WTC11 (cell line): ENCODE measurements at regions not wholly inside any gene's neighbourhood (a gene's known extent, or its start where the extent isn't known, plus 50 kb on each side); places are given as distances from the start of the nearest gene placed in this dataset.

Experiments
- ATAC-seq: fragments of 200-7000 bp; cut with Tn5 transposase; 2 replicates; pipeline ENCODE4 v1.10.0; 2021; ENCODE audit warnings: mild to moderate bottlenecking, moderate library complexity
- CTCF ChIA-PET: fragments of 300-600 bp; sonication (Branson Sonifier 250); formaldehyde crosslinking; loops from one replicate; lab custom pipeline; 2021; ENCODE audit warnings: antibody characterized with exemption; lab: Charles Lee
- POLR2A ChIA-PET: fragments of 350-600 bp; sonication (Branson Sonifier 250); formaldehyde crosslinking; loops from one replicate; lab custom pipeline; 2021; ENCODE audit warnings: antibody characterized with exemption; lab: Charles Lee
- DNase-seq: peaks from one replicate; pipeline ENCODE4 v3.0.0; 2021; ENCODE audit warnings: low spot score
- H3K27ac Mint-ChIP-seq: 2 replicates; pipeline ENCODE4 v1.8.0; 2021; ENCODE audit warnings: mixed read lengths
- H3K27me3 Mint-ChIP-seq: 2 replicates; pipeline ENCODE4 v1.8.0; 2021; ENCODE audit warnings: low read depth, mild to moderate bottlenecking, moderate library complexity, mixed read lengths
- H3K36me3 Mint-ChIP-seq: 2 replicates; pipeline ENCODE4 v1.8.0; 2021; ENCODE audit warnings: mixed read lengths
- H3K4me1 Mint-ChIP-seq: 2 replicates; pipeline ENCODE4 v1.8.0; 2022; ENCODE audit warnings: mixed read lengths
- H3K4me3 Mint-ChIP-seq: 2 replicates; pipeline ENCODE4 v1.8.0; 2021; ENCODE audit warnings: mild to moderate bottlenecking, moderate library complexity, mixed read lengths
- H3K9me3 Mint-ChIP-seq: 2 replicates; pipeline ENCODE4 v1.8.0; 2021; ENCODE audit warnings: mixed read lengths
- AFF4 ChIP-seq: sonication (generic); formaldehyde crosslinking; IDR thresholded peaks from 2 replicates; pipeline ENCODE4 v1.8.1; 2023; ENCODE audit warnings: mild to moderate bottlenecking, missing genetic modification reagents, borderline replicate concordance
- ATF3 ChIP-seq: sonication (generic); formaldehyde crosslinking; conservative IDR thresholded peaks from 2 replicates; pipeline ENCODE4 v1.8.1; 2022; ENCODE audit warnings: mild to moderate bottlenecking, missing genetic modification reagents
- CTCF ChIP-seq: fragments of 200-600 bp; IDR thresholded peaks from 2 replicates; pipeline ENCODE4 v1.8.0; 2022; ENCODE audit warnings: antibody characterized with exemption
- E2F4 ChIP-seq: sonication (generic); formaldehyde crosslinking; IDR thresholded peaks from 2 replicates; pipeline ENCODE4 v1.8.1; 2022; ENCODE audit warnings: low read depth, mild to moderate bottlenecking, moderate library complexity, missing genetic modification reagents, borderline replicate concordance
- FOXJ3 ChIP-seq: sonication (generic); formaldehyde crosslinking; IDR thresholded peaks from 2 replicates; pipeline ENCODE4 v1.9.0; 2021; ENCODE audit warnings: missing genetic modification reagents, mild to moderate bottlenecking, borderline replicate concordance
- FOXK1 ChIP-seq: sonication (generic); formaldehyde crosslinking; IDR thresholded peaks from 2 replicates; pipeline ENCODE4 v1.8.0; 2022; ENCODE audit warnings: mild to moderate bottlenecking, moderate library complexity, missing genetic modification reagents
- FOXP1 ChIP-seq: sonication (generic); formaldehyde crosslinking; IDR thresholded peaks from 2 replicates; pipeline ENCODE4 v1.8.0; 2022; ENCODE audit warnings: missing genetic modification reagents, mild to moderate bottlenecking, moderate library complexity, borderline replicate concordance
- GRHL2 ChIP-seq: fragments of 250-450 bp; sonication (Bioruptor Pico); IDR thresholded peaks from 2 replicates; pipeline ENCODE4 v1.8.0; 2022; ENCODE audit warnings: mild to moderate bottlenecking, moderate library complexity; ENCODE audit not compliant: insufficient replicate concordance, severe bottlenecking
- JAZF1 ChIP-seq: fragments of 250-450 bp; sonication (Bioruptor Pico); IDR thresholded peaks from 2 replicates; pipeline ENCODE4 v1.9.0; 2021; ENCODE audit warnings: moderate library complexity, mild to moderate bottlenecking, inconsistent platforms
- JUN ChIP-seq: sonication (generic); formaldehyde crosslinking; IDR thresholded peaks from 2 replicates; pipeline ENCODE4 v1.8.0; 2023; ENCODE audit warnings: mild to moderate bottlenecking, missing genetic modification reagents
- MAX ChIP-seq: sonication (generic); formaldehyde crosslinking; IDR thresholded peaks from 2 replicates; pipeline ENCODE4 v1.8.0; 2022; ENCODE audit warnings: mild to moderate bottlenecking, missing genetic modification reagents
- NR3C1 ChIP-seq: sonication (generic); formaldehyde crosslinking; conservative IDR thresholded peaks from 2 replicates; pipeline ENCODE4 v1.8.1; 2023; ENCODE audit warnings: low read depth, mild to moderate bottlenecking, missing genetic modification reagents
- OVOL2 ChIP-seq: fragments of 250-450 bp; sonication (Bioruptor Pico); IDR thresholded peaks from 2 replicates; pipeline ENCODE4 v1.9.0; 2021; ENCODE audit warnings: mild to moderate bottlenecking, borderline replicate concordance
- PRRX2 ChIP-seq: fragments of 250-450 bp; sonication (Bioruptor Pico); IDR thresholded peaks from 2 replicates; pipeline ENCODE4 v1.8.0; 2021; ENCODE audit warnings: mild to moderate bottlenecking
- SMAD3 ChIP-seq: sonication (generic); formaldehyde crosslinking; IDR thresholded peaks from 2 replicates; pipeline ENCODE4 v1.8.0; 2022; ENCODE audit warnings: missing genetic modification reagents, mild to moderate bottlenecking, borderline replicate concordance
- STAT6 ChIP-seq: sonication (generic); formaldehyde crosslinking; conservative IDR thresholded peaks from 2 replicates; pipeline ENCODE4 v1.8.1; 2023; ENCODE audit warnings: mild to moderate bottlenecking, low read depth, missing genetic modification reagents, moderate library complexity
- TP53 ChIP-seq: sonication (generic); formaldehyde crosslinking; IDR thresholded peaks from 2 replicates; pipeline ENCODE4 v1.8.1; 2023; ENCODE audit warnings: mild to moderate bottlenecking, missing genetic modification reagents
- ZNF423 ChIP-seq: fragments of 250-450 bp; sonication (Bioruptor Pico); IDR thresholded peaks from 2 replicates; pipeline ENCODE4 v2.1.2; 2022; ENCODE audit warnings: mild to moderate bottlenecking, moderate library complexity
- ZNF512 ChIP-seq: sonication (generic); formaldehyde crosslinking; IDR thresholded peaks from 2 replicates; pipeline ENCODE4 v1.8.1; 2022; ENCODE audit warnings: missing genetic modification reagents, borderline replicate concordance

- TF ChIP-seq ZNF512: no peak
Observed at GRCh38 chr1:177648731-177649265, 321.1 kb downstream of the SEC16B start (continued).

- H3K9me3 Mint-ChIP-seq: peaks cover 11% of the 10 kb centered on the region; the same call in 1 of the 2 replicates
- H3K4me1 Mint-ChIP-seq: peaks cover 20% of the 10 kb centered on the region
- H3K27ac Mint-ChIP-seq: no peak overlapping the region
- ATAC-seq: no peak
- no peak overlapping the region for H3K4me3 Mint-ChIP-seq
- POLR2A ChIA-PET: no interaction called here
- TF ChIP-seq JUN: no peak
- no peak for TF ChIP-seq E2F4 (CRISPR knock-in tag)
- no peak for TF ChIP-seq OVOL2
- TF ChIP-seq, all 79 proteins: peak for 0
- Mint-ChIP-seq H3K36me3 (no peaks in the 10 kb centered on the region), H3K27me3 (no peaks in the 10 kb centered on the region)
- CTCF ChIA-PET: no interaction called here
- no peak for DNase-seq
Observed at GRCh38 chr1:177648138-177648537, 321.7 kb downstream of the SEC16B start.

GRCh38 chr1:177646757-177647730 lies 322.8 kb downstream of the SEC16B start:
- Mint-ChIP-seq H3K27ac (no peak overlapping the region), H3K4me3 (no peak overlapping the region), H3K27me3 (no peaks in the 10 kb centered on the region), H3K4me1 (peaks cover 20% of the 10 kb centered on the region), H3K36me3 (no peaks in the 10 kb centered on the region), H3K9me3 (0 out of 2 replicates have a peak, but pooled peaks cover 3% of the 10 kb centered on the region)
- no peak for DNase-seq
- ChIA-PET CTCF (no interaction called here), POLR2A (no interaction called here)
- TF ChIP-seq ATF3: no peak
- no peak for TF ChIP-seq STAT6 (CRISPR knock-in tag)
- no peak for TF ChIP-seq CTCF
- TF ChIP-seq MAX: no peak
- no peak for TF ChIP-seq ZNF423 (CRISPR knock-in tag)
- TF ChIP-seq SMAD3 (CRISPR knock-in tag): no peak
- no peak for TF ChIP-seq FOXK1 (CRISPR knock-in tag)
- no peak for TF ChIP-seq GRHL2 (CRISPR knock-in tag)
- no peak for TF ChIP-seq AFF4 (CRISPR knock-in tag)
- TF ChIP-seq TP53 (CRISPR knock-in tag): no peak
- TF ChIP-seq PRRX2 (CRISPR knock-in tag): no peak
- no peak for TF ChIP-seq FOXP1
- TF ChIP-seq FOXJ3: no peak
- no peak for TF ChIP-seq NR3C1
- no peak for TF ChIP-seq JAZF1 (CRISPR knock-in tag)
- peak; percentile 37 for ATAC-seq
